D721Med (cell line): ENCODE measurements at regions not wholly inside any gene's neighbourhood (a gene's known extent, or its start where the extent isn't known, plus 50 kb on each side); places are given as distances from the start of the nearest gene placed in this dataset.

ENCODE experiments used
- DNase-seq: peaks from one replicate; pipeline ENCODE4 v3.0.0; 2011; ENCODE audit warnings: low spot score; ENCODE audit not compliant: insufficient read length
- FAIRE-seq: peaks from 2 replicates; lab custom pipeline; 2011; peaks lifted over from hg19 to GRCh38; lab: Jason Lieb, UNC
- TF ChIP-seq, protein P1 (sequence below): IDR thresholded peaks from 2 replicates; pipeline ENCODE4 v1.5.1; 2012; ENCODE audit warnings: mild to moderate bottlenecking, control low read depth; ENCODE audit not compliant: insufficient read depth; ENCODE audit errors: missing control alignments

DNA sequence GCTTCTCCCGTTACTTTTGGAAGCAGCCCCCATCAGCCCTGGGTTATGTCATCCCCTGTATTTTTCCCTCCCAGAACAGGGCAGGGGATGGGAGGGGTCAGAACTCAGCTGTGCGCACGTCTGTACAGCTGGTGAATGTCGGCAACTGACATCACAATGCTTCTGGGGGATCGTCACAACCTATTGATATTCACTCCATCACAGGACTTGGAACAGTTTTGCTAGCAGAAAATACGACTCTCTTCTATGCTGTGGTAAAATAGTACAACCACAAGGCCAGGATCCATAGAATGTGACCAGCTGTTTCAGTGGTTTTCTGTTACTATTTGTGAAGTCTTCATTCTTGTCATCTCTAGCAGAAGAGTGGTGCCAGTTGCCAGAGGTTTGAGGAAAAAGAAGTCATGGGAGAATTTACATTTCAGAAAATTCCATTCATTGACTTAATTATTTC lies 77.1 kb upstream of the KLF4 start:
- TF ChIP-seq, protein P1, sequence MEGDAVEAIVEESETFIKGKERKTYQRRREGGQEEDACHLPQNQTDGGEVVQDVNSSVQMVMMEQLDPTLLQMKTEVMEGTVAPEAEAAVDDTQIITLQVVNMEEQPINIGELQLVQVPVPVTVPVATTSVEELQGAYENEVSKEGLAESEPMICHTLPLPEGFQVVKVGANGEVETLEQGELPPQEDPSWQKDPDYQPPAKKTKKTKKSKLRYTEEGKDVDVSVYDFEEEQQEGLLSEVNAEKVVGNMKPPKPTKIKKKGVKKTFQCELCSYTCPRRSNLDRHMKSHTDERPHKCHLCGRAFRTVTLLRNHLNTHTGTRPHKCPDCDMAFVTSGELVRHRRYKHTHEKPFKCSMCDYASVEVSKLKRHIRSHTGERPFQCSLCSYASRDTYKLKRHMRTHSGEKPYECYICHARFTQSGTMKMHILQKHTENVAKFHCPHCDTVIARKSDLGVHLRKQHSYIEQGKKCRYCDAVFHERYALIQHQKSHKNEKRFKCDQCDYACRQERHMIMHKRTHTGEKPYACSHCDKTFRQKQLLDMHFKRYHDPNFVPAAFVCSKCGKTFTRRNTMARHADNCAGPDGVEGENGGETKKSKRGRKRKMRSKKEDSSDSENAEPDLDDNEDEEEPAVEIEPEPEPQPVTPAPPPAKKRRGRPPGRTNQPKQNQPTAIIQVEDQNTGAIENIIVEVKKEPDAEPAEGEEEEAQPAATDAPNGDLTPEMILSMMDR = no peak
- DNase-seq (no peak), FAIRE-seq (no peak)

DNA sequence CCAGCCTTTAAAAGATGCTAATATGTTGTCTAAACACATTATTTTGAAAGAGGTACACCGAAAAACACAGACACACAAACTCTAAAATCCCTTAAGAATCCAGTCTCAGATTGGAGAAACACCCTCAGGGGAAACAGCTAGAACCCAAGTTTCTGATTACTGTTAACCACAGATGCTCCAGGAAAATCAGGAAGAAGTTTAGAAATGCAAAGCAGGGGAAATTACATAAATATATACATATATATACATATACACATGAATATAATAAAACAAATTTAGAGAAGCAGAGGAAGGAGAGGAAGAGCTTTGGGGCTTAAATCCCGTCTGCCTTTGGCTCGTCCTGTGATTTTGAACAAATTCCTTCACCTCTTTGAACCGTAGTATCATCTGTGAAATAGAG lies 73.2 kb upstream of the KLF4 start:
- DNase-seq (no peak), FAIRE-seq (no peak)
- TF ChIP-seq, protein P1 = no peak

DNA sequence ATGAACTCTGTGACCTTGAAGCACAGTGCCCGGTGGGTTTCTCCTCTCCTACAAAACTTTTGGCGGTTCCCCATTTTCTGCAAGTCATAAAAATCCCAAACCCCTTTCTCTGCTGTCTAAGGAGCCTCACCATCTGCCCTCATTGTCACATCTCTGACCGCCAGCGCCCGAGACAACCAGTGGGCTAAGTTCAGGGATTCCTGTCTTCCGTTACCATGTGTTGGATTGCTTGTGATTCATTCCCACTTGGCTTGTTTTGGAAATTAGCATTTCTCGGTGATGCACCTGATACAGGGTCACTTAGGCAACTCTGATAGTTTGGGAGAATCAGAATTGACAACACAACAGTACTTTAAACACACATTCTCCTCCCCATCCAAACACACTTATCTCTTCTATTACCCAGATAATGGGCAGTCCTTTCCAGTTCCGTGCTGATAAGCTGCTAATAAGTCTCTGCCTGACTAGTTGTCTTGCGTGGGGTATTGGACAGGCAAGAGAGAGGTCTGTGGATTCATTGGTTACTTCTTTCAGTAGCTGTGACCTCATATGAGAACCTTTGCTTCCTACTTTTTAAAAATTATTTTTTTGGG lies 70.0 kb upstream of the KLF4 start:
- DNase-seq (no peak), FAIRE-seq (no peak)
- TF ChIP-seq, protein P1 = no peak

DNA sequence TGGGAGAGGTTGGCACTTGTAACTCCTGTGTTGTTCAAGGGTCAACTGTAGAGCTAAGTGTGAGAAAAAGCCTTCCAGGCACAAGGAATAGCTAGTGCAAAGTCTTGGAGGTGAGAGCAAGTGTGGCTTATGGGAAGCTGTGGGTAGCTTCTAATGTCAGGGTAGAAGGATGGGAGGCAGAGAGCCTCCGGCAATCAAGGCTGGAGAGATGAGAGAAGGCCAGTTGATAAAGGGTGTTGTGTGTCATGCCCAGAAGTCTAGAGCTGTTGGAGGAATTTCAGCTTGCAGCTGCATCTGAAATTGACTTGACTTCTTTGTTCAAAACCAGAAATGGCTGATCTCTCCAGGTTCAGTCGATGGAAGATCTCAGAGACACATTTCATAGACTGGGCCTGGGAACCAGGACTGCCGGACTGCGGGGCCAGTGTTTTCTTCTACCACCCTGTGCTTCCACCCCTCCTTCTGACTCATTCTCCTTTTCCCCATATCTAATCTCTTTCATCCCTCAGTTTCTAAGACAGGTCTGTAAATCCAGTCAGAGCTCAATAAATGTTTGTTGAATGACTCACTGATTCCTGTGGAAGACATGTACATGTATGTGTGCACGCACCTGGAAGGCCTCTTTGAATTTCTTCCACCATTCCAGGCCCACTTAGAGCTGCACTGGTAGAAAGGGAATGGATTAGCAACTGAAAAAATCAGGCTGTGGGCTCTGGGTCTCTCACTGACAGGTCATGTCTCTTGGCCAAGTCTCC lies 67.8 kb upstream of the KLF4 start:
- DNase-seq (no peak), FAIRE-seq (no peak)
- TF ChIP-seq, protein P1 = no peak

DNA sequence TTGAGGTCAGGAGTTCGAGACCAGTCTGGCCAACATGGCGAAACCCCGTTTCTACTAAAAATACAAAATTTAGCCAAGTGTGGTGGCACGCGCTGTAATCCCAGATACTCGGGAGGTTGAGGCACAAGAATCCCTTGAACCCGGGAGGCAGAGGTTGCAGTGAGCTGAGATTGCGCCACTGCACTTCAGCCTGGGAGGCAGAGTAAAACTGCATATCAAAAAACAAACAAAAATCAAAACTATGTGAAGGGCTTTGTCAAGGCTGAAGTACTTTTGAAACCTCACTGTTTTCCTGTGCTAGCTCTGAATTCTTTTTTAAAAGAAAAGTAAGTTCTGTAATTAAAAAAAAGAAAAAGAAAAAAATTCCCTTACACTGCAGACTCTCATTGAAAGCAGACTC lies 65.1 kb upstream of the KLF4 start:
- FAIRE-seq = no peak
- TF ChIP-seq, protein P1 = no peak
- DNase-seq = no peak

DNA sequence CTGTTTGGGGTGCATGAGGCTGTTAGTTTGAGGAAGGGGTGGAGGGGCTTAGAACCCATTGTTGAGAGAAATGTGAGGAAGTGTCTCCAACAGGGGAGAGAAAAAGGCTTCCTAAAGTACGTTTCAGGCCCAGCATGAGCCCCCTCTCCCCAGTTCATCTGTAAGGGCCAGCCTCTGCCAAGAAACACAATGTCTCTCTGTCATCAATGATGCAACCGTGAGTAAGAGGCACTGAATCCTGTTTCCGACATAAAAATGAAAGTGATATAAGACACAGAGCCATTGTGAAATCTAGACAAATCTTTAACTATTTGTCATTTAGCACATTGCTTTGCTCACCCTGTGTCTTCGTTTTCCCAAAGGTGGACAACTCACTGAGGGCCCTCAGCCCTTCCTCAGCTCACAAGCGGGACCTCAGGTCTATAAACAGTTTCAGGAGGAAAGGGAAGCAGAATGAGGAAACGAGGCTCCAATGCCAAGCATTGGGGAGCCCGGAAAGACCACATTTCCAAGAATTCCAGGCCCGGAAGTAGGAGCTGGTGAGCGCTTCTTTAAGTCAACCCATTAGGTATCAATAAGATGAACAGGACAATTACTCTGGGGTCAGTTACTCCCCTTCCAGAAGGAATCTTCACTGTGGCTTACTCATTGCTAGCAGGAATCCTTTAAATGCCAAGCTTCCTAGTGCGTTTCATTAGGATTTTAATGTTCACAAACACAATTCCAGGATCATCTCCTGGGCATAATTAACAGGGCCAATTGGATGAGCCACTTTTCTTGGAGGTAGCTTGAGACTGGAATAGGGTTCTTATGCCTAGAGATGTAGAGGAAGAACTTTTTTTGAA lies 59.0 kb upstream of the KLF4 start:
- DNase-seq (no peak), FAIRE-seq (no peak)
- TF ChIP-seq, protein P1 = no peak
